Liver (tissue), 7 donors: ENCODE measurements at regions not wholly inside any gene's neighbourhood (a gene's known extent, or its start where the extent isn't known, plus 50 kb on each side); places are given as distances from the start of the nearest gene placed in this dataset.

Experiments used
- DNase-seq: peaks from one replicate; pipeline ENCODE4 v3.0.0-alpha.2; 2017; ENCODE audit warnings: low spot score
- H3K27ac ChIP-seq, 2 donors: one replicate each; pipeline ENCODE4 v1.7.0; 2013; ENCODE audit warnings: inconsistent platforms in 2 of 2, low read length in 2 of 2, control low read depth in 1 of 2, low read depth in 1 of 2, mild to moderate bottlenecking in 1 of 2
- H3K27me3 ChIP-seq, 4 donors: one replicate each; pipeline versions ENCODE4 v1.6.1 to v1.7.0; 2013; ENCODE audit warnings: low read length in 3 of 4, inconsistent platforms in 1 of 4, mild to moderate bottlenecking in 1 of 4, moderate library complexity in 1 of 4; ENCODE audit not compliant: control insufficient read depth in 4 of 4, insufficient read depth in 4 of 4
- H3K36me3 ChIP-seq, 4 donors: one replicate each; pipeline versions ENCODE4 v1.6.1 to v1.7.0; 2013; ENCODE audit warnings: low read length in 3 of 4, mild to moderate bottlenecking in 3 of 4, low read depth in 1 of 4, moderate library complexity in 1 of 4; ENCODE audit not compliant: control insufficient read depth in 4 of 4, insufficient read depth in 3 of 4
- H3K4me1 ChIP-seq, 4 donors: one replicate each; pipeline versions ENCODE4 v1.6.1 to v1.7.0; 2013; ENCODE audit warnings: low read length in 3 of 4, mild to moderate bottlenecking in 3 of 4, moderate library complexity in 1 of 4; ENCODE audit not compliant: control insufficient read depth in 4 of 4, insufficient read depth in 4 of 4
- H3K4me3 ChIP-seq, 3 donors: one replicate each; pipeline versions ENCODE4 v1.6.1 to v1.7.0; 2013; ENCODE audit warnings: low read length in 3 of 3, control low read depth in 1 of 3, low read depth in 1 of 3, mild to moderate bottlenecking in 1 of 3
- H3K9ac ChIP-seq, 2 donors: one replicate each; pipeline ENCODE4 v1.7.0; 2013; ENCODE audit warnings: low read length in 2 of 2, mild to moderate bottlenecking in 2 of 2, moderate library complexity in 2 of 2, control low read depth in 1 of 2, low read depth in 1 of 2
- H3K9me3 ChIP-seq, 4 donors: one replicate each; pipeline versions ENCODE4 v1.6.1 to v1.7.0; 2013; ENCODE audit warnings: low read length in 3 of 4; ENCODE audit not compliant: control insufficient read depth in 4 of 4
- FOXA1 ChIP-seq: IDR thresholded peaks from 2 replicates; pipeline ENCODE4 v1.6.1; 2016; ENCODE audit warnings: antibody characterized with exemption
- GABPA ChIP-seq, 2 donors: IDR thresholded peaks in 1 of 2; conservative IDR thresholded peaks in 1 of 2; 2 replicates each; pipeline ENCODE4 v1.6.1; 2016; ENCODE audit warnings: antibody characterized with exemption in 2 of 2, mild to moderate bottlenecking in 1 of 2, moderate library complexity in 1 of 2
- HNF4G ChIP-seq: IDR thresholded peaks from 2 replicates; pipeline ENCODE4 v1.6.1; 2016; ENCODE audit warnings: antibody characterized with exemption
- JUND ChIP-seq, 2 donors: IDR thresholded peaks; 2 replicates each; pipeline ENCODE4 v1.6.1; 2016; ENCODE audit warnings: antibody characterized with exemption in 2 of 2
- NR2F2 ChIP-seq: IDR thresholded peaks from 2 replicates; pipeline ENCODE4 v1.6.1; 2016; ENCODE audit warnings: antibody characterized with exemption
- SP1 ChIP-seq: IDR thresholded peaks from 2 replicates; pipeline ENCODE4 v1.6.1; 2018; ENCODE audit warnings: antibody characterized with exemption, mild to moderate bottlenecking
- TAF1 ChIP-seq: conservative IDR thresholded peaks from 2 replicates; pipeline ENCODE4 v1.6.1; 2016; ENCODE audit warnings: antibody characterized with exemption, mild to moderate bottlenecking
- YY1 ChIP-seq: IDR thresholded peaks from 2 replicates; pipeline ENCODE4 v1.6.1; 2016; ENCODE audit warnings: antibody characterized with exemption, mild to moderate bottlenecking
- WGBS: extraction: QIAGEN DNeasy Blood & Tissue Kit; methylation state at CpG from one replicate; pipeline ENCODE4 v1.1.7; 2013; 5-methylcytosine and 5-hydroxymethylcytosine counted together
- TF ChIP-seq, protein P1 (sequence below): IDR thresholded peaks from 2 replicates; pipeline ENCODE4 v1.6.1; 2016; ENCODE audit warnings: antibody characterized with exemption
- TF ChIP-seq, protein P2 (sequence below): IDR thresholded peaks from 2 replicates; pipeline ENCODE4 v1.6.1; 2016; ENCODE audit warnings: antibody characterized with exemption, mild to moderate bottlenecking
- donor health status: healthy.
- donor health status: healthy.
- donor health status: healthy.
- donor health status: healthy.

DNA sequence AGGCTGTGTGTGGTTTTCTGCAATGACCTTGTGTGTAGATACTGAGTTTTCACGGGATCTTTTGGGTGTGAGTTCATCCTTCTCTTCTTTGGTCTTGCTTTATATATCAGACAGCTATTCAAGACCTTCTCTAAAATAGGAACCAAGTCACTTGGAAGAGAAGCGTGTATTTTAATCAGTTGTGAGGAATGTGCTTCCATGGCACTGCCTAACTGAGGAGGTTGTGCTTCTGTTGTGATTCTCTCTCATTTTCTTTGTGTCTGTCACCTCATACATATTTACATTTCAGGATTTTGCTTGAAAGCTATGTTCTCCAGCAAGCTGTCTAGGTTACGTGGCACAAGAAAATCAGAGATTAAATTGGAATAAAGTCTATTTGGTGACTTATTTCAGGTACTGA is 428.7 kb downstream of the QKI start:
- H3K4me3 ChIP-seq = no peak overlapping the region
- no peaks in the 10 kb centered on the region for H3K36me3 ChIP-seq
- DNase-seq = no peak
- TF ChIP-seq TAF1 = no peak
- TF ChIP-seq GABPA (IDR thresholded peaks at IDR 0.05 in 1 of 2, conservative IDR thresholded peaks at IDR 0.05 in 1 of 2) = no peak
- H3K27me3 ChIP-seq = no peaks in the 10 kb centered on the region
- H3K9ac ChIP-seq = no peak overlapping the region
- no peak overlapping the region for H3K27ac ChIP-seq
- no peaks in the 10 kb centered on the region for H3K4me1 ChIP-seq
- 83% methylated on average over 3 of the region's 3 CpGs for WGBS
- H3K9me3 ChIP-seq = peaks cover 0 to 2% (median 0%) of the 10 kb centered on the region in 4 donors

DNA sequence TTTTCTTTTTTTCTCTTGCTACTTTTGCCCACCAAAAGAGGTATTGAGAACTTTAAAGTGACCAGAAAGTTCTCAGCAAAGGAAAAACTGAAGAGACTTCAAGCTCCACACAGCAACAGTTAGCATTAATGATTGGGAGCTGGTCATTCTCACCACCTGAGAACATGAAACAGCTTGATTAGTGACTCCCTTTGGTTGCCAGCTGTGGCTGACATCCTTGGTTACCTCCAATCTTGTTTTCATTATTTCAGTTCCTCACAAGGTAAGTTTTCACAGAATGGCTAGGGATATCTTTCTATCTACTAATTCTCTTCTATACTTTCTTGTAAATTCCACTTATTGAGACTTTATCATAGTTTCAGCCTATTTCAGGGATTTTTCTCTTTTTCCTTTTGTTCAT is 427.9 kb downstream of the QKI start:
- Histone ChIP-seq H3K36me3 (no peaks in the 10 kb centered on the region), H3K9me3 (peaks cover 0 to 2% (median 0%) of the 10 kb centered on the region in 4 donors), H3K27ac (no peak overlapping the region), H3K4me1 (no peaks in the 10 kb centered on the region), H3K27me3 (no peaks in the 10 kb centered on the region), H3K9ac (no peak overlapping the region), H3K4me3 (no peak overlapping the region)
- no peak for TF ChIP-seq SP1
- no peak for TF ChIP-seq NR2F2
- TF ChIP-seq, protein P1, sequence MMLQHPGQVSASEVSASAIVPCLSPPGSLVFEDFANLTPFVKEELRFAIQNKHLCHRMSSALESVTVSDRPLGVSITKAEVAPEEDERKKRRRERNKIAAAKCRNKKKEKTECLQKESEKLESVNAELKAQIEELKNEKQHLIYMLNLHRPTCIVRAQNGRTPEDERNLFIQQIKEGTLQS = no peak
- TF ChIP-seq TAF1 = no peak
- no peak for TF ChIP-seq YY1
- no peak for TF ChIP-seq JUND (IDR thresholded peaks at IDR 0.05)
- TF ChIP-seq, protein P2, sequence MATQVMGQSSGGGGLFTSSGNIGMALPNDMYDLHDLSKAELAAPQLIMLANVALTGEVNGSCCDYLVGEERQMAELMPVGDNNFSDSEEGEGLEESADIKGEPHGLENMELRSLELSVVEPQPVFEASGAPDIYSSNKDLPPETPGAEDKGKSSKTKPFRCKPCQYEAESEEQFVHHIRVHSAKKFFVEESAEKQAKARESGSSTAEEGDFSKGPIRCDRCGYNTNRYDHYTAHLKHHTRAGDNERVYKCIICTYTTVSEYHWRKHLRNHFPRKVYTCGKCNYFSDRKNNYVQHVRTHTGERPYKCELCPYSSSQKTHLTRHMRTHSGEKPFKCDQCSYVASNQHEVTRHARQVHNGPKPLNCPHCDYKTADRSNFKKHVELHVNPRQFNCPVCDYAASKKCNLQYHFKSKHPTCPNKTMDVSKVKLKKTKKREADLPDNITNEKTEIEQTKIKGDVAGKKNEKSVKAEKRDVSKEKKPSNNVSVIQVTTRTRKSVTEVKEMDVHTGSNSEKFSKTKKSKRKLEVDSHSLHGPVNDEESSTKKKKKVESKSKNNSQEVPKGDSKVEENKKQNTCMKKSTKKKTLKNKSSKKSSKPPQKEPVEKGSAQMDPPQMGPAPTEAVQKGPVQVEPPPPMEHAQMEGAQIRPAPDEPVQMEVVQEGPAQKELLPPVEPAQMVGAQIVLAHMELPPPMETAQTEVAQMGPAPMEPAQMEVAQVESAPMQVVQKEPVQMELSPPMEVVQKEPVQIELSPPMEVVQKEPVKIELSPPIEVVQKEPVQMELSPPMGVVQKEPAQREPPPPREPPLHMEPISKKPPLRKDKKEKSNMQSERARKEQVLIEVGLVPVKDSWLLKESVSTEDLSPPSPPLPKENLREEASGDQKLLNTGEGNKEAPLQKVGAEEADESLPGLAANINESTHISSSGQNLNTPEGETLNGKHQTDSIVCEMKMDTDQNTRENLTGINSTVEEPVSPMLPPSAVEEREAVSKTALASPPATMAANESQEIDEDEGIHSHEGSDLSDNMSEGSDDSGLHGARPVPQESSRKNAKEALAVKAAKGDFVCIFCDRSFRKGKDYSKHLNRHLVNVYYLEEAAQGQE = no peak
- no peak for TF ChIP-seq HNF4G
- TF ChIP-seq FOXA1 = no peak
- no peak for DNase-seq

DNA sequence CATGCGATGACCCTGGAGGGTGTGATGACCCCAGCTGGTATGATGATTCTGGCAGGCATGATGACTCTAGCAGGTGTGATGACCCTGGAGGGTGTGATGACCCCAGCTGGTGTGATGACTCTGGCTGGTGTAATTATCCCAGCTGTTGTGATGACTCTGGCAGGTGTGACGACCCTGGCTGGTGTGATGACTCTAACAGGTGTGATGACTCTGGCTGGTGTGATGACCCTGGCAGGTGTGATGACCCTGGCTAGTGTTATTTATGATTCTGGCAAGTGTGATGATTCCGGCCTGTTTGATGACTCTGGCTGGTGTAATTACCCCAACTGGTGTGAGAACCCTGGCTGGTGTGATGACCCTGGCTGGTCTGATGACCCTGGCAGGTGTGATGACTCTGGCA is 427.2 kb downstream of the QKI start:
- no peaks in the 10 kb centered on the region for H3K4me1 ChIP-seq
- H3K27ac ChIP-seq = no peak overlapping the region
- 86% methylated on average over 3 of the region's 3 CpGs for WGBS
- H3K9me3 ChIP-seq = peaks cover 0 to 2% (median 0%) of the 10 kb centered on the region in 4 donors
- no peak for TF ChIP-seq YY1
- no peak for TF ChIP-seq HNF4G
- H3K4me3 ChIP-seq = no peak overlapping the region
- no peak for DNase-seq
- no peaks in the 10 kb centered on the region for H3K27me3 ChIP-seq
- no peak overlapping the region for H3K9ac ChIP-seq
- H3K36me3 ChIP-seq = no peaks in the 10 kb centered on the region

DNA sequence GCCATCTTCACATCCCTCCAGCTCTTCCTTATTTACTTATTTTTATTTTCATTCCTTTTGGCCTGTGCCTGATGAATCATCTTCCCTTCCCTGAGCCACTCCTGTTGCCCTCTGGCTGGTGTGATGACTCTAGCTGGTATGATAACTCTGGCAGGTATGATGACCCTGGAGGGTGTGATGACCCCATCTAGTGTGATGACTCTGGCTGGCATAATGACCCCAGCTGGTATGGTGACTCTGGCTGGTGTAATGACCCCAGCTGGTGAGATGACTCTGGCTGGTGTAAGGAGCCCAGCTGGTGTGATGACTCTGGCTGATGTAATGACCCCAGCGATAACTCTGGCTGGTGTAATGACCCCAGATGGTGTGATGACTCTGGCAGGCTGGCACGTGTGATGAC is 426.8 kb downstream of the QKI start:
- Histone ChIP-seq H3K27ac (no peak overlapping the region), H3K9me3 (peaks cover 0 to 2% (median 0%) of the 10 kb centered on the region in 4 donors), H3K9ac (no peak overlapping the region), H3K4me3 (no peak overlapping the region), H3K27me3 (no peaks in the 10 kb centered on the region), H3K4me1 (no peaks in the 10 kb centered on the region), H3K36me3 (no peaks in the 10 kb centered on the region)
- no peak for DNase-seq
- 49% methylated on average over 2 of the region's 2 CpGs for WGBS
- TF ChIP-seq HNF4G (no peak), YY1 (no peak)
- TF ChIP-seq, protein P1 = no peak
